CD14-positive monocyte (primary cell): ENCODE measurements at regions not wholly inside any gene's neighbourhood (a gene's known extent, or its start where the extent isn't known, plus 50 kb on each side); places are given as distances from the start of the nearest gene placed in this dataset.

Source experiments
- DNase-seq, 3 donors: peaks; one replicate each; pipeline ENCODE4 v3.0.0-alpha.2; 2011 to 2022
- H2AFZ ChIP-seq: 2 replicates; pipeline ENCODE4 v1.6.0; 2012; ENCODE audit warnings: mild to moderate bottlenecking, low read depth, low read length, inconsistent platforms; ENCODE audit not compliant: insufficient read depth, poor library complexity, severe bottlenecking
- H3K27ac ChIP-seq, 2 donors: 1 replicate in 1 of 2; 2 replicates in 1 of 2; pipeline ENCODE4 v1.5.1; 2012 to 2013; ENCODE audit warnings: low read length in 2 of 2, control low read depth in 1 of 2, inconsistent platforms in 1 of 2, low read depth in 1 of 2, mild to moderate bottlenecking in 1 of 2
- H3K27me3 ChIP-seq, 2 donors: one replicate each; pipeline versions ENCODE4 v1.6.0 to v1.6.1; 2011 to 2013; ENCODE audit warnings: low read length in 2 of 2; ENCODE audit not compliant: control insufficient read depth in 2 of 2, insufficient read depth in 2 of 2
- H3K36me3 ChIP-seq, 2 donors: replicated peaks in 1 of 2; 1 replicate in 1 of 2; 2 replicates in 1 of 2; pipeline versions ENCODE4 v1.5.1 to v1.6.1; 2012 to 2013; ENCODE audit warnings: low read length in 2 of 2, control low read depth in 1 of 2, inconsistent platforms in 1 of 2, mild to moderate bottlenecking in 1 of 2; ENCODE audit not compliant: insufficient read depth in 2 of 2, control insufficient read depth in 1 of 2
- H3K4me1 ChIP-seq, 2 donors: 1 replicate in 1 of 2; 2 replicates in 1 of 2; pipeline versions ENCODE4 v1.5.1 to v1.6.1; 2012 to 2013; ENCODE audit warnings: low read length in 2 of 2, control low read depth in 1 of 2, inconsistent platforms in 1 of 2, mild to moderate bottlenecking in 1 of 2, moderate library complexity in 1 of 2; ENCODE audit not compliant: insufficient read depth in 2 of 2, control insufficient read depth in 1 of 2
- H3K4me2 ChIP-seq: replicated peaks from 2 replicates; pipeline ENCODE3; 2012; ENCODE audit warnings: low read length, moderate library complexity, mild to moderate bottlenecking; ENCODE audit not compliant: poor library complexity, severe bottlenecking; ENCODE audit errors: extremely low read depth
- H3K4me3 ChIP-seq, 3 experiments: fragments of 200-600 bp in 1 of 3; sonication (generic) in 1 of 3; replicated peaks in 1 of 3; 1 replicate in 2 of 3; 2 replicates in 1 of 3; pipeline ENCODE4 v1.5.1; 2011 to 2013; ENCODE audit warnings: low read length in 3 of 3, mild to moderate bottlenecking in 3 of 3, control low read depth in 2 of 3, low read depth in 2 of 3, inconsistent platforms in 1 of 3, moderate library complexity in 1 of 3
- H3K79me2 ChIP-seq: 2 replicates; pipeline ENCODE4 v1.6.0; 2012; ENCODE audit warnings: mild to moderate bottlenecking, control low read depth, inconsistent platforms, low read length, moderate library complexity; ENCODE audit not compliant: insufficient read depth
- H3K9ac ChIP-seq: 2 replicates; pipeline ENCODE4 v1.6.0; 2017; ENCODE audit warnings: low read length, mild to moderate bottlenecking; ENCODE audit not compliant: insufficient read depth, poor library complexity, severe bottlenecking
- H3K9me3 ChIP-seq, 2 donors: replicated peaks in 1 of 2; 1 replicate in 1 of 2; 2 replicates in 1 of 2; pipeline versions ENCODE4 v1.5.1 to v1.6.1; 2012 to 2013; ENCODE audit warnings: low read length in 2 of 2, control low read depth in 1 of 2; ENCODE audit not compliant: control insufficient read depth in 1 of 2, insufficient read depth in 1 of 2
- H4K20me1 ChIP-seq: 2 replicates; pipeline ENCODE4 v1.6.0; 2012; ENCODE audit warnings: mild to moderate bottlenecking, low read length, control low read depth, moderate library complexity; ENCODE audit not compliant: insufficient read depth
- H3K27ac Mint-ChIP-seq, 7 donors: one replicate each; pipeline ENCODE4 v1.8.0; 2020; ENCODE audit warnings: mild to moderate bottlenecking in 7 of 7, mixed read lengths in 7 of 7, moderate library complexity in 6 of 7, inconsistent platforms in 2 of 7
- H3K27me3 Mint-ChIP-seq, 3 donors: one replicate each; pipeline ENCODE4 v1.8.0; 2021 to 2022; ENCODE audit warnings: low read depth in 3 of 3, mild to moderate bottlenecking in 3 of 3, mixed read lengths in 3 of 3, moderate library complexity in 3 of 3, inconsistent platforms in 1 of 3
- H3K36me3 Mint-ChIP-seq, 2 donors: one replicate each; pipeline ENCODE4 v1.8.0; 2020; ENCODE audit warnings: mixed read lengths in 2 of 2, inconsistent platforms in 1 of 2, mild to moderate bottlenecking in 1 of 2
- H3K4me1 Mint-ChIP-seq: one replicate; pipeline ENCODE4 v1.8.0; 2020; ENCODE audit warnings: mild to moderate bottlenecking, mixed read lengths
- H3K4me3 Mint-ChIP-seq, 2 donors: one replicate each; pipeline ENCODE4 v1.8.0; 2020; ENCODE audit warnings: mild to moderate bottlenecking in 2 of 2, mixed read lengths in 2 of 2, moderate library complexity in 1 of 2
- H3K9me3 Mint-ChIP-seq, 7 donors: one replicate each; pipeline ENCODE4 v1.8.0; 2020 to 2022; ENCODE audit warnings: mixed read lengths in 7 of 7, mild to moderate bottlenecking in 6 of 7, moderate library complexity in 6 of 7, inconsistent platforms in 2 of 7
- WGBS: methylation state at CpG from one replicate; pipeline ENCODE4 v1.1.5; 2013; ENCODE audit warnings: missing lambda C conversion rate; ENCODE audit not compliant: insufficient coverage; 5-methylcytosine and 5-hydroxymethylcytosine counted together
- intact Hi-C, 2 donors: fragments of 100-400 bp; cut with micrococcal nuclease; formaldehyde crosslinking; loops; one replicate each; pipeline versions ENCODE4 v1.15.0 to v1.15.1; 2023
- TF ChIP-seq, protein P1 (sequence below): fragments of 200-600 bp; IDR thresholded peaks from one replicate; pipeline ENCODE4 v1.8.0; 2022; ENCODE audit warnings: antibody characterized with exemption, mild to moderate bottlenecking

- no peak overlapping the region for H3K27ac Mint-ChIP-seq
- Histone ChIP-seq H3K4me1 (peaks cover 25 to 27% of the 10 kb centered on the region in 2 donors), H3K4me3 (no peak overlapping the region), H3K36me3 (no peaks in the 10 kb centered on the region), H3K27ac (no peak overlapping the region), H3K4me2 (no peak overlapping the region), H3K79me2 (no peaks in the 10 kb centered on the region), H2AFZ (no peak overlapping the region), H3K9ac (no peak overlapping the region), H3K27me3 (no peaks in the 10 kb centered on the region), H3K9me3 (no peaks in the 10 kb centered on the region), H4K20me1 (no peaks in the 10 kb centered on the region)
- no peak for DNase-seq
- TF ChIP-seq, protein P1, sequence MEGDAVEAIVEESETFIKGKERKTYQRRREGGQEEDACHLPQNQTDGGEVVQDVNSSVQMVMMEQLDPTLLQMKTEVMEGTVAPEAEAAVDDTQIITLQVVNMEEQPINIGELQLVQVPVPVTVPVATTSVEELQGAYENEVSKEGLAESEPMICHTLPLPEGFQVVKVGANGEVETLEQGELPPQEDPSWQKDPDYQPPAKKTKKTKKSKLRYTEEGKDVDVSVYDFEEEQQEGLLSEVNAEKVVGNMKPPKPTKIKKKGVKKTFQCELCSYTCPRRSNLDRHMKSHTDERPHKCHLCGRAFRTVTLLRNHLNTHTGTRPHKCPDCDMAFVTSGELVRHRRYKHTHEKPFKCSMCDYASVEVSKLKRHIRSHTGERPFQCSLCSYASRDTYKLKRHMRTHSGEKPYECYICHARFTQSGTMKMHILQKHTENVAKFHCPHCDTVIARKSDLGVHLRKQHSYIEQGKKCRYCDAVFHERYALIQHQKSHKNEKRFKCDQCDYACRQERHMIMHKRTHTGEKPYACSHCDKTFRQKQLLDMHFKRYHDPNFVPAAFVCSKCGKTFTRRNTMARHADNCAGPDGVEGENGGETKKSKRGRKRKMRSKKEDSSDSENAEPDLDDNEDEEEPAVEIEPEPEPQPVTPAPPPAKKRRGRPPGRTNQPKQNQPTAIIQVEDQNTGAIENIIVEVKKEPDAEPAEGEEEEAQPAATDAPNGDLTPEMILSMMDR: no peak
- intact Hi-C loops: no loop called here
- H3K9me3 Mint-ChIP-seq: peaks cover 0 to 3% (median 0%) of the 10 kb centered on the region in 7 donors
- no peaks in the 10 kb centered on the region for H3K36me3 Mint-ChIP-seq
- H3K4me3 Mint-ChIP-seq: no peak overlapping the region
- peaks cover 27% of the 10 kb centered on the region for H3K4me1 Mint-ChIP-seq
- H3K27me3 Mint-ChIP-seq: peaks cover 0 to 1% (median 0%) of the 10 kb centered on the region in 3 donors
Observed at GRCh38 chr4:100823993-100824323, 306.1 kb upstream of the EMCN start.

- Histone ChIP-seq H3K4me2 (no peak overlapping the region), H3K36me3 (no peaks in the 10 kb centered on the region), H3K9ac (no peak overlapping the region), H3K79me2 (no peaks in the 10 kb centered on the region), H3K27me3 (no peaks in the 10 kb centered on the region), H3K9me3 (no peaks in the 10 kb centered on the region), H2AFZ (no peak overlapping the region), H3K27ac (no peak overlapping the region), H4K20me1 (no peaks in the 10 kb centered on the region), H3K4me3 (no peak overlapping the region), H3K4me1 (peaks cover 22 to 24% of the 10 kb centered on the region in 2 donors)
- intact Hi-C loops: no loop called here
- Mint-ChIP-seq H3K4me1 (peaks cover 23% of the 10 kb centered on the region), H3K4me3 (no peak overlapping the region), H3K9me3 (peaks cover 0 to under 1% (median 0%) of the 10 kb centered on the region in 7 donors), H3K27ac (no peak overlapping the region), H3K36me3 (no peaks in the 10 kb centered on the region), H3K27me3 (peaks cover 0 to 1% (median 0%) of the 10 kb centered on the region in 3 donors)
- no peak for DNase-seq
- WGBS: 82% methylated on average over 3 of the region's 4 CpGs
- TF ChIP-seq, protein P1: no peak
Observed at GRCh38 chr4:100823066-100823992, 305.5 kb upstream of the EMCN start.
